ENCODE measurements at regions not wholly inside any gene's neighbourhood (a gene's known extent, or its start where the extent isn't known, plus 50 kb on each side); places are given as distances from the start of the nearest gene placed in this dataset.

DNA sequence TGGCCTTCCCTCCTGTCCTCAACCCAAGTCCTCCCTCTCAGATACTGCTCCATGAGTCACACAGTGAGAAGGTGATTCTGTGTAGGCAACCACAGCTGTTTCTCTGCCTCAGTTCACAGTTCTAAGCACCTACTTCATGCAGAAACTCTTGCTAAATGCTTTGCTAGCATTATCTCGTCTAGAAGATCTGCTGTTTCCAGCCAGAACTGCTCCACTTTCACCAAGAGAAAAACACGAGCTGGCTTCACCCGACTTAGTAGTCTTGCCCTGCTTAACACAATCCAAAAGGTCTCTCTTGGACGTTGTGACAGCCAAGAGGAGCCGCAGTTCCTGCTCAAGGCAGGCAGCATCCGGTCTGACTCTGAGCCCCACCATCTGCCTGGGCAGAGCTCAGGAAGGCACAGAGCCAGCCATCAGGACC lies 272.1 kb downstream of the UACA start:
- TF ChIP-seq CTCF (IDR thresholded peaks at IDR 0.05 in 2 of 3, conservative IDR thresholded peaks at IDR 0.05 in 1 of 3; ENCODE audit: control insufficient read depth in 2 of 3, extremely low read depth in 1 of 3, insufficient read depth in 1 of 3, low read depth in 3 of 3, low read length in 3 of 3) (no peak), CEBPB (IDR thresholded peaks at IDR 0.05; ENCODE audit: borderline replicate concordance in 1 of 2, low read depth in 2 of 2, low read length in 2 of 2) (no peak)
